SU-DHL-6 (cell line): ENCODE measurements at regions not wholly inside any gene's neighbourhood (a gene's known extent, or its start where the extent isn't known, plus 50 kb on each side); places are given as distances from the start of the nearest gene placed in this dataset.

Experiments used
- EZH2phosphoT487 ChIP-seq: fragments of 200-600 bp; sonication (generic), shearing (Covaris generic); conservative IDR thresholded peaks from 2 replicates; pipeline ENCODE4 v1.6.1; 2018; ENCODE audit warnings: mild to moderate bottlenecking, antibody characterized with exemption, low read length, moderate library complexity, mixed read lengths
- TF ChIP-seq, protein P1 (sequence below): fragments of 200-600 bp; sonication (generic); IDR thresholded peaks from one replicate; pipeline ENCODE4 v1.5.1; 2017; ENCODE audit warnings: antibody characterized with exemption, mild to moderate bottlenecking, low read length, moderate library complexity; ENCODE audit not compliant: insufficient read depth, poor library complexity, severe bottlenecking

DNA sequence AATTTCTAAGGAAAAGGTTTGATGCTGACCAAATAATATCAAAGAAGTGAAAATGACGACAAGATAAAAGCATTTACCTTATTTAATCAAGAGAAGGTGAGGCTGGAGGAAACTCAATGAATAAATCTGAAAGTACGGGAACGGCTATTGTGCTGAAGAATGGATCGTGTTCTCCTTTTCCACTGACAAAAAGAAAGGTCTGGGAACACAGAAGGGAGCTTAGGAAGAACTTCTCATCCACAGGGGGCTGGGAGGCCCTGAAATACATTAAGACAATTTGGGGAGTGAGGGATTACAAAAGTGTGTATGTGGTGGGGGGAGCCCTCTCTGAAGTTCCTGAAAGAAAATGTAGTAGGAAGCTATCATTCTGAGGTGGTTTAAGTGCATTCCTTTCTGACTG is 582.3 kb downstream of the SLC4A3 start:
- TF ChIP-seq, protein P1, sequence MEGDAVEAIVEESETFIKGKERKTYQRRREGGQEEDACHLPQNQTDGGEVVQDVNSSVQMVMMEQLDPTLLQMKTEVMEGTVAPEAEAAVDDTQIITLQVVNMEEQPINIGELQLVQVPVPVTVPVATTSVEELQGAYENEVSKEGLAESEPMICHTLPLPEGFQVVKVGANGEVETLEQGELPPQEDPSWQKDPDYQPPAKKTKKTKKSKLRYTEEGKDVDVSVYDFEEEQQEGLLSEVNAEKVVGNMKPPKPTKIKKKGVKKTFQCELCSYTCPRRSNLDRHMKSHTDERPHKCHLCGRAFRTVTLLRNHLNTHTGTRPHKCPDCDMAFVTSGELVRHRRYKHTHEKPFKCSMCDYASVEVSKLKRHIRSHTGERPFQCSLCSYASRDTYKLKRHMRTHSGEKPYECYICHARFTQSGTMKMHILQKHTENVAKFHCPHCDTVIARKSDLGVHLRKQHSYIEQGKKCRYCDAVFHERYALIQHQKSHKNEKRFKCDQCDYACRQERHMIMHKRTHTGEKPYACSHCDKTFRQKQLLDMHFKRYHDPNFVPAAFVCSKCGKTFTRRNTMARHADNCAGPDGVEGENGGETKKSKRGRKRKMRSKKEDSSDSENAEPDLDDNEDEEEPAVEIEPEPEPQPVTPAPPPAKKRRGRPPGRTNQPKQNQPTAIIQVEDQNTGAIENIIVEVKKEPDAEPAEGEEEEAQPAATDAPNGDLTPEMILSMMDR: no peak
- TF ChIP-seq EZH2phosphoT487: no peak
